Activated CD4-positive, alpha-beta memory T cell treated with anti-CD3 and anti-CD28 coated beads for 36 hours (primary cell): ENCODE measurements at regions not wholly inside any gene's neighbourhood (a gene's known extent, or its start where the extent isn't known, plus 50 kb on each side); places are given as distances from the start of the nearest gene placed in this dataset.
"Not testable (repeated sequence)": the region's sequence is repeated elsewhere in the genome, so short reads cannot be mapped to it uniquely, and the experiment has no call there.

ENCODE experiments used
- CTCF ChIA-PET: fragments of 350-600 bp; sonication (Branson Sonifier 250); formaldehyde crosslinking; loops from one replicate; lab custom pipeline; 2021; ENCODE audit warnings: antibody characterized with exemption, inconsistent platforms; lab: Charles Lee
- POLR2A ChIA-PET: fragments of 350-600 bp; sonication (Branson Sonifier 250); formaldehyde crosslinking; loops from one replicate; lab custom pipeline; 2021; ENCODE audit warnings: antibody characterized with exemption; lab: Charles Lee
- DNase-seq: peaks from one replicate; pipeline ENCODE4 v3.0.0-alpha.2; 2020
- H3K27ac Mint-ChIP-seq: one replicate; pipeline ENCODE4 v1.8.0; 2021; ENCODE audit warnings: mixed read lengths
- H3K27me3 Mint-ChIP-seq: one replicate; pipeline ENCODE4 v1.8.0; 2021; ENCODE audit warnings: mixed read lengths
- H3K36me3 Mint-ChIP-seq: one replicate; pipeline ENCODE4 v1.8.0; 2021; ENCODE audit warnings: mixed read lengths
- H3K4me1 Mint-ChIP-seq: one replicate; pipeline ENCODE4 v1.8.0; 2021; ENCODE audit warnings: low read depth, mixed read lengths
- H3K4me3 Mint-ChIP-seq: one replicate; pipeline ENCODE4 v1.8.0; 2021; ENCODE audit warnings: mild to moderate bottlenecking, mixed read lengths
- H3K9me3 Mint-ChIP-seq: one replicate; pipeline ENCODE4 v1.8.0; 2021; ENCODE audit warnings: mixed read lengths
- intact Hi-C: fragments of 100-400 bp; cut with micrococcal nuclease; formaldehyde crosslinking; loops from one replicate; pipeline ENCODE4 v1.15.1; 2023

DNA sequence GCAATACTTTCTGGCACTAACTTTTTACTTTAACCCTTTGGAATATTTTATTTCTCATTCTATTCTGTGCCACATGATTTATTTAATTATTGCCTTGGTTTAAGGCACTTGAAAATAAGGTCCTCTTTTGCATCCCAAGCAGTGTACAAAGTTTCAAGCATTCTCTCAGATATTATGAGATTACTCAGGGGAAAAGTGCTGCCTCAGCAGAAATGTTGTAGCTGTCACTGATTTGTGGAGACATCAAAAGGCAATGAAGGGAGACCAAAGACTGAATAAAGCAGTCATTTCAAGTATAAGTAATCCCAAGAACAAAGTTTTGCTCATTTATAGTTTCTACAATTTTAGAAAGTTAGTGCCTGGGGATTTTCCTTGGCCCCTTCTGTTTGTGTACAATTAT is 253.0 kb downstream of the RNF144B start:
- no peaks in the 10 kb centered on the region for H3K27me3 Mint-ChIP-seq
- H3K9me3 Mint-ChIP-seq: peaks cover 5% of the 10 kb centered on the region
- no peak overlapping the region for H3K27ac Mint-ChIP-seq
- no peak overlapping the region for H3K4me3 Mint-ChIP-seq
- POLR2A ChIA-PET: no interaction called here
- CTCF ChIA-PET: no interaction called here
- H3K4me1 Mint-ChIP-seq: no peaks in the 10 kb centered on the region
- H3K36me3 Mint-ChIP-seq: no peaks in the 10 kb centered on the region
- DNase-seq: no peak
- intact Hi-C loops: no loop called here

DNA sequence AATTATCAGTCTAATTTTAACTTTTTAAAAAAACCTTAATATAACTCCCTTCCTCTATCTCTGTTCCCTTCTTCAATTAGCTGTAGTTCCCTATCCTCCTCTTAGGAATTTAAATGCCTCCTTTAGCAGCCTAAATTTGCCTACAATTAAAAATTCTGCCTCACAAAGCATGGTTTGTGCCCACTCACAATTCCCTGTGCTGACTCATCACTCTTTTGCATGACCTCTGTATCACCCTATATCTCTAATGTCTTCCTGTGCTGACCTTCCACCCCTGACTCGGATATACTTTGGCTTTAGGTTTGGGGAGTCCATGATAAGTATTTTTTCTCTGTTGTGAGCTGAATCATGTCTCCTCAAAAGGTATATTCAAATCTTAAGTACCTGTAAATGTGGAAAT is 253.6 kb downstream of the RNF144B start:
- Mint-ChIP-seq H3K4me1 (no peaks in the 10 kb centered on the region), H3K36me3 (no peaks in the 10 kb centered on the region), H3K27ac (no peak overlapping the region), H3K4me3 (no peak overlapping the region), H3K9me3 (peaks cover 5% of the 10 kb centered on the region), H3K27me3 (no peaks in the 10 kb centered on the region)
- intact Hi-C loops: no loop called here
- POLR2A ChIA-PET: no interaction called here
- no peak for DNase-seq
- CTCF ChIA-PET: no interaction called here

DNA sequence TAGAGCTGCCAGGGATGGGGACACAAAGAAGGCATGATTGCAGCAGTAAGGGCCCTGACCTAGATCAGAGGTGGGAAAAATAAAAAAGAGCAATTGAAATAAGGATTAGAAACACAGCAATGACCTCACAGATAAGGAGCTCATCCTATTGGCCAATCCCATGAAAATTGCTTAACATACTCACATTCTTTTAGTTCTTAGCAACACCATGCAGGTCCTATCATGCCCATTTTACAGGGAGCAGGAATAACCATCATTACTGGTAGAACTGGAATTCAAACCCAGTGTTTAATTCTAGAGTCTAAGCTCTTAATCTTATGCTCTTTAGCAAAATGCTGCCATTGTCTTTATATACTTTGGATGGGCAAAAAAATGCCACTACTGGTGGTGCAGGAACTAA is 267.7 kb downstream of the RNF144B start:
- CTCF ChIA-PET: no interaction called here
- H3K27me3 Mint-ChIP-seq: no peaks in the 10 kb centered on the region
- no peak overlapping the region for H3K4me3 Mint-ChIP-seq
- POLR2A ChIA-PET: no interaction called here
- intact Hi-C loops: no loop called here
- H3K4me1 Mint-ChIP-seq: no peaks in the 10 kb centered on the region
- no peaks in the 10 kb centered on the region for H3K36me3 Mint-ChIP-seq
- H3K27ac Mint-ChIP-seq: no peak overlapping the region
- H3K9me3 Mint-ChIP-seq: peaks cover 10% of the 10 kb centered on the region
- DNase-seq: no peak

DNA sequence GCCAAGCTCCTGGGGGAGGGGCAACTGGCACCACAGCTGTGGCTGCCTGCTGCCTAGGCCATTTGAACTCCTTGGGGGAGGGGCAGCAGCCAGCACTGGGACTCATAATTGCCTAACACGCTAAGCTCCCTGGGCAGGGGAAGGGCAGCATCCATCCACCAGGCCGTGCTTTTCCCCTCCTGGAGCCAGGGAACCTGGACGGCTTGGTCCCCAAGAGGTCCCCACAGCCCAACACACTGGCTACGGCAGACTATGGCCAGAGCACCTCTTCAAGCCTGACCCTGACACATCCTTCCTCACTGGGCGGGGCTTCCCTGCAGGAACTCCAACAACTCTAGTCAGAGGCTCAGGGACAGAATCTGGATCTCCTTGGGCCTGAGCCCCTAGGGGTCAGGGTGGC is 269.4 kb downstream of the RNF144B start:
- Mint-ChIP-seq H3K27ac (no peak overlapping the region), H3K4me3 (no peak overlapping the region), H3K27me3 (no peaks in the 10 kb centered on the region), H3K4me1 (no peaks in the 10 kb centered on the region), H3K9me3 (peaks cover 10% of the 10 kb centered on the region), H3K36me3 (no peaks in the 10 kb centered on the region)
- CTCF ChIA-PET: no interaction called here
- no peak for DNase-seq
- intact Hi-C loops: no loop called here
- POLR2A ChIA-PET: no interaction called here

DNA sequence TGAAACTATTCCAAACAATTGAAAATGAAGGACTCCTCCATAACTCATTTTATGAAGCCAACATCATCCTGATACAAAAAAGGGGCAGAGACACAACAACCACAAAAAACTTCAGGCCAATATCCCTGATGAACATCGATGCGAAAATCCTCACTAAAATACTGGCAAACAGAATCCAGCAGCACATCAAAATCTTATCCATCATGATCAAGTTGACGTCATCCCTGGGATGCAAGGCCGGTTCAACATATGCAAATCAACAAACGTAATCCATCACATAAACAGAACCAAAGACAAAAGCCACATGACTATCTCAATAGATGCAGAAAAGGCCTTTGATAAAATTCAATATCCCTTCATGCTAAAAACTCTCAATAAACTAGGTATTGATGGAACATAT is 272.8 kb downstream of the RNF144B start:
- H3K9me3 Mint-ChIP-seq: peaks cover 12% of the 10 kb centered on the region
- POLR2A ChIA-PET, H3K36me3 Mint-ChIP-seq, H3K27me3 Mint-ChIP-seq, intact Hi-C loops, CTCF ChIA-PET, H3K4me1 Mint-ChIP-seq, DNase-seq, H3K4me3 Mint-ChIP-seq, H3K27ac Mint-ChIP-seq: not testable (repeated sequence)

DNA sequence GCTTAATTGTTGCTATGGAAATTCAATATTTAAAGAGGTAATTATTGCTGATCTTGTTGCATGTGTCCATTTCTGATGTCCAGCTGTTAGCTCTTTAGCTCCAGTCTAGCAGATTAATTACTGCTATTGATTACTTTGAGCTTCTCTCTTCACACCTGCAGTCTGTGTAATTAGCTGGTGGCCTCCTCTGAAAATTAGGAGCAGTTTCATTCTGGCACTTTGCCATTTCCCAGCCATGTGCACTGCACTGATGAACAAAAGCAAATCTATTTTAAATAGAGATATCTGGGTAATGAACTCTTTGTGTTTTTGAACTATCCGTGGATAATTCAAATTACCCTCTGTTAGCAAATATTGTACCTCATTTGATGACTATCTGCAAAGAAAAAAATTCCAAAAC is 275.9 kb downstream of the RNF144B start:
- intact Hi-C loops: no loop called here
- Mint-ChIP-seq H3K4me1 (no peaks in the 10 kb centered on the region), H3K9me3 (peaks cover 8% of the 10 kb centered on the region), H3K4me3 (no peak overlapping the region), H3K27me3 (no peaks in the 10 kb centered on the region), H3K27ac (no peak overlapping the region), H3K36me3 (no peaks in the 10 kb centered on the region)
- ChIA-PET CTCF (no interaction called here), POLR2A (no interaction called here)
- no peak for DNase-seq

DNA sequence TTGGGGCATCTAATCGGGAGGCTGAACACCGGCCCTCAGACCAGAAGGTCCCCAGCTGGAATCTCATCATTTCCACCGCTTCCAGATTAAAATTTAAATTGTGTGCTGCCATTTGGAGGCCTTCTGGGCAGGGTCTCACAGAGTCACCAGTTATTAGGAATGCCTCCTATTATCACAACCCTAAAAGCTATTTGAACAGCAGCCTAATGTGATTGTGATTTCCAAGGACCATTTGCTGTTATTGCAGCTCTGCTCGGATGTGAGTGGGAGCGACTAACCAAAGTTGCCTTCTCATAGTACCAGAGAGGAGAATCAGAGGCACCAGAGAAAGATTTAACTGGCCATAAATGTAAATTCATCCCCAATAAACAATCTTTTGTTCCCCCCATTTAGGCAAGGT is 277.3 kb downstream of the RNF144B start:
- POLR2A ChIA-PET: no interaction called here
- Mint-ChIP-seq H3K36me3 (no peaks in the 10 kb centered on the region), H3K27ac (no peak overlapping the region), H3K4me1 (no peaks in the 10 kb centered on the region), H3K9me3 (peaks cover 2% of the 10 kb centered on the region), H3K27me3 (no peaks in the 10 kb centered on the region), H3K4me3 (no peak overlapping the region)
- intact Hi-C loops: no loop called here
- no peak for DNase-seq
- CTCF ChIA-PET: no interaction called here

DNA sequence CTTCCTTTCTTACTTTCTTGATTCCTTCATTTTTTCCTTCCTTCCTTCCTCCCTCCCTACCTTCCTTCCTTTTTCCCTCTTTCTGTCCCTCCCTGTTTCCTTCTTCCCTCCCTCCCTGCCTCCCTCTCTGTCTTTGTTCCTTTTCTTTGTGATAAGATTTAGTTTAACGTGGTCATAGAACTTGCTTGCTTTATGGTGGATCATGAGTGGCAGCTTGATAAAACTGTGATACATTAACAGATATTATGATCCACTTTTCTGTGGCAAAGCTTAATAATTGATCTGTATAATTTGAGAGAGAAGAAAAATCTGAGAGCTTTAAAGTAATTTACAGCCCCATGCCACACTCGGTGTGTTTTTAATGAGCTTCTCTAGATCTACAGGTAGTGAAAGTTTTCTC is 280.5 kb downstream of the RNF144B start:
- H3K9me3 Mint-ChIP-seq: peaks cover under 1% of the 10 kb centered on the region
- DNase-seq: no peak
- H3K4me1 Mint-ChIP-seq: no peaks in the 10 kb centered on the region
- no peaks in the 10 kb centered on the region for H3K36me3 Mint-ChIP-seq
- H3K27ac Mint-ChIP-seq: no peak overlapping the region
- POLR2A ChIA-PET: no interaction called here
- CTCF ChIA-PET: no interaction called here
- intact Hi-C loops: no loop called here
- no peak overlapping the region for H3K4me3 Mint-ChIP-seq
- H3K27me3 Mint-ChIP-seq: no peaks in the 10 kb centered on the region

DNA sequence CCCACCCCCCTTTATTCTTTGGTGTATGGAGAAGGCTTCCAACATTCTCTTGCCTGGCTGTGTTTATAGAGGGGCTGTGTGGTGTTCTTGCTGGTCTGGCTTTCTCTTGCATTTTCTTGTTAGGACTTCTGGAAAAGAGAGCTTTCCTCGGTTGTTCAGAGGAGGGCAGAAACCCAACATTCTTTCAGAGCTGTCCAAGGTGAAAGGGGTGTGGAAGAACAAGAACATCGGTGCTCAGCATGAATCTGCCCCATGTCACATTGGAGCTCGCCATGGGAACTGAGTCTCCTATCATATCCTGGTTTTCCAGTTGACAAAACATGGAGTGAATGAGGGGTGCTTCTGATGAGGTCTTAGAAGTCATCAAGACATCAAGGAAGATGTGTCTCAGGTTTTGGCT is 281.8 kb downstream of the RNF144B start:
- Mint-ChIP-seq H3K27me3 (no peaks in the 10 kb centered on the region), H3K36me3 (no peaks in the 10 kb centered on the region), H3K4me1 (no peaks in the 10 kb centered on the region), H3K27ac (no peak overlapping the region), H3K4me3 (no peak overlapping the region), H3K9me3 (no peaks in the 10 kb centered on the region)
- ChIA-PET POLR2A (no interaction called here), CTCF (no interaction called here)
- no peak for DNase-seq
- intact Hi-C loops: no loop called here

DNA sequence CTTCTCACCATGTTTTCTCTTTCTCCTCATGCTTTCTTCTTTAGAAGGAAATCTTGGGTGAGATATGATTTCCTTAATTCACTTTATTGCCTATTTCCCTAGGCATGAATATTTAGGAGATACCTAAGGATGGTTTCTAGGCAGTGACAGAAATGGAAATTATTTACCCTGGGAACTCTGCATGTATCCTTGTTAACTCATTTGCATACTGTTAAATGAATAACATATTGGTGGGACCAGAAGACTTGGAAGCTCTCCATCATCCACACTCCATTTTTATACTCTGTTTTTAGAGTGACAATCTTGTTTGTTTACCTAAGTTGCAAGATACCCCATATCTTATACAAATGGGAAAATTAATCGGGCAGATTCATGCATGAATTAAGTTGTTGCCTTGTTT is 285.7 kb downstream of the RNF144B start:
- no peak for DNase-seq
- Mint-ChIP-seq H3K9me3 (no peaks in the 10 kb centered on the region), H3K27me3 (no peaks in the 10 kb centered on the region), H3K4me3 (no peak overlapping the region), H3K27ac (no peak overlapping the region), H3K4me1 (no peaks in the 10 kb centered on the region), H3K36me3 (no peaks in the 10 kb centered on the region)
- POLR2A ChIA-PET: no interaction called here
- CTCF ChIA-PET: no interaction called here
- intact Hi-C loops: no loop called here

DNA sequence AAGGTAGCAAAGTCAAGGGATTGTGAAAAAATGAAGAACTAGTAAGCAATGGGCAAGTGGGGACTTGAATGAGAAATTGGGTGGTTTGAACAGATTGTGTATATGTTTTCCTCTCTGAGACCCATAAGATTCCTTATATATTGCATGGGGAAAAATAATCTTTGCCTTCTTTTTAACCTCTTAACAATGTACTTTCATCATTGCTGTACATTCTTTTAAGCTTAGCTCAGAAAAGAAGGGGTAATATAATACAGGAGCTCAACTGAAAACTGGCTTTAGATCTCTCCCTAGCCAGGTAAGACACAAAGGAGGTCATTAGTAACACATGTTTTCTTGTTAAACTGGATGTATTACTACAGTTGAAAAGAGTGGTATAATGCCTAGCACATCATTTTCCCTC is 287.2 kb downstream of the RNF144B start:
- peaks cover 6% of the 10 kb centered on the region for H3K9me3 Mint-ChIP-seq
- no peaks in the 10 kb centered on the region for H3K27me3 Mint-ChIP-seq
- ChIA-PET POLR2A (no interaction called here), CTCF (no interaction called here)
- H3K27ac Mint-ChIP-seq: no peak overlapping the region
- intact Hi-C loops: no loop called here
- H3K4me3 Mint-ChIP-seq: no peak overlapping the region
- H3K36me3 Mint-ChIP-seq: no peaks in the 10 kb centered on the region
- no peaks in the 10 kb centered on the region for H3K4me1 Mint-ChIP-seq
- DNase-seq: no peak

DNA sequence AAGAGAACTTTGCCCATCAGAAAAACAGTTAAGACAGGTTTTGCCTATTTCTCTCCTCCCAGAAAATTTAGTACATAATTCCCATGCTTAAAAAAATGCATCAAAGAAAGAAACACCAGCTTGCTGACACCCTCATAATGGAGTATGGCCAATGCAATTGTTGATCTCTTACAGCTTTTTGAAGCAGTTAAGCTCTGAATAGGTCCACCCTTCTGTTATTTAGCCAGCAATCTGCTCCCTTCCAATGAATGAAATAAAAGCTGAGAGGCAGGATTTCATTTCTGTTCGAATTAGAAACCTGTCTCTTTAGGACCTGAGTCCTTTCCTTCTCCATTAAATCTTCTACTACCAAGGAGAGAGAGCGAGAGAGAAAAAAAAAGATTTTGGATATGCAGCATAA is 288.7 kb downstream of the RNF144B start:
- H3K4me1 Mint-ChIP-seq: no peaks in the 10 kb centered on the region
- intact Hi-C loops: no loop called here

DNA sequence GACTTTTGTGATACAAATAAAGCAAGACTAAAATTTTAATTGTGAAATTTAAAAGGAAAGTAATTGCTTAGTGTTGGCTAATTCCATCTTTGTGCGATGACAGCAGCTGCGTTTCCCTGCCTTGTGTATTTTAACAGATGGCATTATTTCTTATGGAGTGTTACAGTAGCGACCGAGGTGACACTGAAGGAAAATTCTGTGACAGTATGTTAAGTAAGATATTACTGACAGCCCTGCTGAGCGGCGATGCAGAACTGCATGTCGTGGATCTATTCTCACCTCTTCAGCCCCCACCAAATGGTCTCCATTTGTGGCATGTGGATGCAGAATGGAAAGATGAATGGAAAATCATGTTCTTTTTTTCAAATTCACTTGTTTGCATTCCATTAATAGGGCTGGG is 289.4 kb downstream of the RNF144B start:
- no peaks in the 10 kb centered on the region for H3K27me3 Mint-ChIP-seq
- H3K9me3 Mint-ChIP-seq: peaks cover 8% of the 10 kb centered on the region
- no peak for DNase-seq
- H3K27ac Mint-ChIP-seq: no peak overlapping the region
- no peaks in the 10 kb centered on the region for H3K4me1 Mint-ChIP-seq
- CTCF ChIA-PET: no interaction called here
- intact Hi-C loops: no loop called here
- POLR2A ChIA-PET: no interaction called here
- H3K36me3 Mint-ChIP-seq: no peaks in the 10 kb centered on the region
- H3K4me3 Mint-ChIP-seq: no peak overlapping the region

More for the DNA sequence above, 288.7 kb downstream of the RNF144B start:
- H3K36me3 Mint-ChIP-seq: no peaks in the 10 kb centered on the region
- H3K9me3 Mint-ChIP-seq: peaks cover 8% of the 10 kb centered on the region
- no peaks in the 10 kb centered on the region for H3K27me3 Mint-ChIP-seq
- DNase-seq: no peak
- H3K4me3 Mint-ChIP-seq: no peak overlapping the region
- ChIA-PET POLR2A (no interaction called here), CTCF (no interaction called here)
- no peak overlapping the region for H3K27ac Mint-ChIP-seq

DNA sequence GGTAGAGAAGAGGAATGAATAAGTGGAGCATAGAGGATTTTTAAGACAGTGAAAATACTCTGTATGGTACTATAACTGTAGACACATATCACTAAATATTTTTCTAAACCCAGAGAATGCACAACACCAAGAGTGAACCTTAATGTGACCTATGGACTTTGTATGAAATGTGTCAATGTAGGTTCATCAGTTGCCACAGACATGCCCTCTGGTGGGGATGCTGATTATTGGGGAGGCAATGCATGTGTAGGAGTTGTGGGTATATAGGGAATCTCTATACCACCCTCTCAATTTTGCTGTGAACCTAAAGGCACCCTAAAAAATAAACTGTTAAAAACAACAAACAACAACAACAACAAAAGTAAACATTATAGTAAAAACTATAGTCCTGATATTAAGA is 293.7 kb downstream of the RNF144B start:
- H3K27me3 Mint-ChIP-seq: no peaks in the 10 kb centered on the region
- intact Hi-C loops: no loop called here
- CTCF ChIA-PET: no interaction called here
- H3K4me3 Mint-ChIP-seq: no peak overlapping the region
- no peaks in the 10 kb centered on the region for H3K36me3 Mint-ChIP-seq
- no peak for DNase-seq
- no peak overlapping the region for H3K27ac Mint-ChIP-seq
- H3K9me3 Mint-ChIP-seq: peaks cover 8% of the 10 kb centered on the region
- H3K4me1 Mint-ChIP-seq: no peaks in the 10 kb centered on the region
- POLR2A ChIA-PET: no interaction called here
